ENCODE measurements at regions not wholly inside any gene's neighbourhood (a gene's known extent, or its start where the extent isn't known, plus 50 kb on each side); places are given as distances from the start of the nearest gene placed in this dataset.
"Not testable (repeated sequence)": the region's sequence is repeated elsewhere in the genome, so short reads cannot be mapped to it uniquely, and the experiment has no call there.

GRCh38 chr2:56981554-56981953 is 797.8 kb downstream of the CCDC85A start:
- DNase-seq = no peak

GRCh38 chr2:56985609-56986008 is 801.8 kb downstream of the CCDC85A start:
- no peak for DNase-seq

- no peak for DNase-seq
These were observed 838.7 kb downstream of the CCDC85A start for GRCh38 chr2:57022496-57022895.

DNA sequence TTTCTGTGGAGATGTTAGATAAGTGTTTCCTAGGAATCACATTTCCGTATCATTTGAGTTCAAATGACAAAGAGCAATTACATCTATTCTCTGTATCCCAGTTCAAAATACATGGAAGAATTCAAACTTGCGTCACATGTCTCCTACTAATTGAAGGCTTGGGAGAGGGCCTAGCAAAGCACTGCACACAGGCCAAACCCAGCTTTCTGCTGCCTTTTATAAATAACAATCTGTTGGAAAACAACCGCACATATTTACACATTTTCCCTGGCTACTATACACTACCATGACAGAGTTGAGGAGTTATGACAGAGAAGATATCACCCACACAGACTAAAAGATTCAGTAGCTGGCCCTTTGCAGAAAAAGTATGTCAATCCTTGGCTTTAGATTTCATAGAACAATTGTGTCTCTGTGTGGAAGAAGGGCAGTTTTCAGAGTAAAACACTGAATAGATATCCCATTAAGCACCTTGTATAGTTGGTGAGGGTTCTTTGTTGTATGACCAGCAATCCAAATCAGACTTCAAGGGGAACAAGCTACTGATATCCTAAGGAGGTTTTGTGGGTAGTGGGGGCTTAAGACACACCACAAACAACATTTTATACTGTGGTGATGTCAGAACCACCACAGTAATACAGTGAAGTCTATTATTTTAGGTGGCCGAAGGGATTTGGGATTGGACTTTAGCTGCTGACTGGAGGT is 861.3 kb downstream of the CCDC85A start:
- no peak for DNase-seq

DNA sequence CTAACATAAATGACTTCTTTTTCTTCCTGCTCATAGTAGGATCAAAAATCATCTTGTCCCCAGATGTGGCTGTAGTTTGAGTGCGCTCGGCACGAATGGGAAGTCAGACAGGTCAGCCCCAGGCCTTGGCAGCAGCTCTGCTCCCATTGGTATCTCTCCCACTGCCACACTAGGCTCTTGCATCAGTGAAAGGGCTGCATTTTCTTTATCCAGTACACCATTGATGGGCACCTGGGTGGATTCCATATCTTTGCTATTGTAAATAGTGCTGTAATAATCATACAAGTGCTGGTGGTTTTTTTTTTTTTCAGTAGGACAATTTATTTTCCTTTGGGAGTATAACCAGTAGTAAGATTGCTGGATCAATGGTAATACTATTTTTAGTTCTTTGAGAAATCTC is 865.5 kb downstream of the CCDC85A start:
- no peak for DNase-seq

DNA sequence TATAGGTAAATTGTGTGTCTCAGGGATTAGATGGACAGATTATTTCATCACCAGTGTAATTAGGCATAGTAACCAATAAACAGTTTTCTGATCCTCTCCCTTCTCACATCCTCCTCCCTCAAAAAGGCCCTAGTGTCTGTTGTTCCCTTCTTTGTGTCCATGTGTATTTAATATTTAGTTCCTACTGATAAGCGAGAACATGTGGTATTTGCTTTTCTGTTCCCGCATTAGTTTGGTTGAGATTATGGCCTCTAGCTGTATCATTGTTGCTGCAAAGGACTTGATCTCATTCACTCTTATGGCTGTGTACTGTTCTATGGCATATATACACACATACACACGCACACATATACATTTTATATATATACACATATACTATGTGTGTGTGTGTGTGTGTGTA is 866.2 kb downstream of the CCDC85A start:
- no peak for DNase-seq

- not testable (repeated sequence) for DNase-seq
These were observed 882.5 kb downstream of the CCDC85A start for GRCh38 chr2:57066301-57066700.

DNA sequence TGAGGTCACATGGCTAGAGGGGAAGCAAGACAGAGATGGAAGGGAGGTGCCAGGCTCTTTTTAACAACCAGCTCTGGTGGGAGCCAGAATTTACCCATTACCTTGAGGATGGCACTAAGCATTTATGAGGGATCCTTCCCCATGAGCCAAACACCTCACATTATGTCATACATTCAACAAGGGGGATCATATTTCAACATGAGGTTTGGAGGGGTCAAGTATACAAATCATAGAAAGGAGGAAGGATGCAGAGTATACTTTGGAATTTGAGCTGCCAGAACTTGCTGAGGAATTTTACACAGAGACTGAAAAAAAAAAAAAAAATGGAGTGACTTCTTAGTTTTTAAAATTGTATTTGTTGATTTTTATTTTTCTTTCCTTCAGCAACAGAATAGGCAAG is 891.4 kb downstream of the CCDC85A start:
- DNase-seq = no peak

DNA sequence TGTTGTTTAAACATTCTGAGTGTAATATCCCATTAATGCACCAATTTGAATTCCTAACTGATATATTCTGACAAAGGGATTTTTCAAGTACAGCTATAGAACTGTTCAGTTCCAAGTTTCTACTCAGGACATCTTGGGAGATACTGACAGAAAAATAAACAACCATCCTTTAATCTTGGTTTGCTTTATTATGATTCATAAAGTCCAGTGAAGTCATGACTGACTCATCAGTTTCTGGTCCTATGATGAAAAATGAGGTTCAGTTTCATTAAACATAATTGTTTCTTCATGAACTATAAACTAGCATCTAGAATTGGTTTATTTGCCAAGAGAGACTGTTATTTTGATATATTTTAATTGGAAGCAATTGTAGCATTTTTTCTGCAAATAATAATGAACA is 896.2 kb downstream of the CCDC85A start:
- no peak for DNase-seq

DNA sequence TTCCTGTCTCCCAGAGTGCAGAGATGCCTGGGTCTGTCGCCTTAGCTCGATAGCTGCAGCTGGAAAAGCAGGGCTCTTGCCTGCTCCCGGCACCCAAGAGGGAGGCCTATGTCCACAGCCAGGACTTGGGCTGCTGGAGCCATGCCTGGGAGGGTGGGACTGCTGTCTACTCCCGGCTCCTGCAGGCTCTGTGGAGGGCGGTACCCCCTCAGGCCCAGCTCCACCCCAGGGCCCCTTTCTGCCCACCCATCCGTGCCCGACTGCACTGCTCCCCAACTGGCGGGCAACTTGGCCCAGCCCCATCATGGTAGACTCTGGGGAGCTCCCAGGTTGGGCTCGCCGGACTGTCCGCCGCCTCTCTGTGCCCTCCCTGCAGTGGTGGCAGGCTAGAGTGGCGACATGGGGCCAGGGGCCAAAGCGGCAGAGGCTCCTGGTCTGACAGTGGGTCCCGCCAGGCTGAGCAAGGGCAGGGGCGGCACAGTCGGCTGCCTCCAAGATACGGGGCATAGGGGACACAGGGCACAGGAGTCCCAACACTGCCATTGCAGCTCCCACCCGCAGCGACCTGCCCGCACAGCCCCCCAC is 901.0 kb downstream of the CCDC85A start:
- no peak for DNase-seq

GRCh38 chr2:57093020-57093419 is 909.2 kb downstream of the CCDC85A start:
- no peak for DNase-seq

DNA sequence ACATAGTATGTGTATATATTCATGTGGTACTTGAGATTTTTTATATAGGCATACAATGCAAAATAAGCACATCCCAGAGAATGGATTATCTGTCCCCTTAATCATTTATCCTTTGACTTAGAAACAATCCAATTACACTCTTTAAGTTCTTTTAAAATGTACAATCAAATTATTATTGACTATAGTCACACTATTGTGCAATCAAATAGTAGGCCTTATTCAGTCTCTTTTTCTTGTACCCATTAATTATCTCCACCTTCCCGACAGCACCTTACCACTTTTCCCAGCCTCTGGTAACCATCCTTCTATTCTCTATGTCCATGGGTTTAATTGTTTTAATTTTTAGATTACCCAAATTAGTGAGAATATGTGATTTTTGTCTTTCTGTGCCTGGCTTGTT is 914.1 kb downstream of the CCDC85A start:
- no peak for DNase-seq

GRCh38 chr2:57100436-57100835 is 916.6 kb downstream of the CCDC85A start:
- DNase-seq = no peak

- DNase-seq = no peak
These were observed 921.9 kb downstream of the CCDC85A start for GRCh38 chr2:57105694-57106093.

DNA sequence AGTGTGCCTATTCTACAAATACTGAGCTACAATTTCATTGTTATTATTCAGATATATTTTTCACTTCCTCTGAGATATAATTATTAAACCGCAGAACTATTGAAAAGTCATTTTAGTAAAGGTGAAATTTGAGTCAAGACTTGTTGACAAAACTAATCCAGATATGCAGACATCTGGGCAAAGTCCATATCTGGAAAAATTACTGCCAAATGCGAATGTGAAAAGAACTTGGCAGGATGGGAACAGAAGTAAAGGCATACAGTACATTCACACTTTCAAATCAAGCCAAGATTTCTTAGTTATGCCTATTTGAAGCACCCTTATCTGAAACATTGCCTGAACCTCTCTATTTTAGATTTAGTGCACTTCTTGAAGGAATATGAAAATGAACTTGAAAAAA is 923.6 kb downstream of the CCDC85A start:
- no peak for DNase-seq

DNA sequence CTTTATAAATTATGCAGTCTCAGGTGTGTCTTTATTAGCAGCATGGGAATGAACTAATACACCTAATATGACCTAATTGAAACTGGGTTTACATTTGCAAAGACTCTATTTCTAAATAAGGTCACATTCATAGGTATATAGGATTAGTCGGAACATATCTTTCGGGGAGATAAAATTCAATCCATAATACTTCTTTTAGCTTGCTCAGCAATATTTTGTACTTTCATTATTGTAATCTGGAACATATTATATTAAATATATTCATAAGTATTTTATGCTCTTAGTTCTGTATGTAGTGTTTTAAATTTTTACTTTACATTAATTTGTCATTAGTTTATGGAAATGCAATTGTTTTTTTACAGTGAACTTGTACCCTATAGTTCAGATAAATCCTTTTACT is 927.7 kb downstream of the CCDC85A start:
- DNase-seq = no peak

GRCh38 chr2:57119141-57119540 is 927.5 kb upstream of the VRK2 start:
- no peak for DNase-seq

DNA sequence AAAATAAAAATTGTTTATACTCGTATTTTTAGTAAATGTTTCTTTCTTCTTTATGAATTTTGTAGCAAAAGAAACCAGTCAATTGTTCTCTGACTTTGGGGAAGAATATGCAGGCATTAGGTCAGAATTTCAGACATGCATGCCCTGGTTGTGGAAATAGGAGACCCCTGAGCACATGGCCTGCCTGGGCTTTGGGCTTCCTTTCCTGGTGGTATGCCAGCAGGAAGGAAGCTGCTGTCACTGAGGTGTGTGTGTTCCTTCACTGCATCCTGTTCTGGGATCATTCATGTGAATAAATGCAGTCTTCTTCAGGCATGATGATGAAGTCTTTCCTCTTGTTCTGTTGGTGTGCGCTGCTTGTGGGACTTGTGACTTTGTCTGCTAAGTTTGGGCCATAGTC is 920.2 kb upstream of the VRK2 start:
- no peak for DNase-seq

- DNase-seq = no peak
These were observed 907.4 kb upstream of the VRK2 start for GRCh38 chr2:57139179-57139578.

GRCh38 chr2:57141269-57141668 is 905.3 kb upstream of the VRK2 start:
- no peak for DNase-seq

DNA sequence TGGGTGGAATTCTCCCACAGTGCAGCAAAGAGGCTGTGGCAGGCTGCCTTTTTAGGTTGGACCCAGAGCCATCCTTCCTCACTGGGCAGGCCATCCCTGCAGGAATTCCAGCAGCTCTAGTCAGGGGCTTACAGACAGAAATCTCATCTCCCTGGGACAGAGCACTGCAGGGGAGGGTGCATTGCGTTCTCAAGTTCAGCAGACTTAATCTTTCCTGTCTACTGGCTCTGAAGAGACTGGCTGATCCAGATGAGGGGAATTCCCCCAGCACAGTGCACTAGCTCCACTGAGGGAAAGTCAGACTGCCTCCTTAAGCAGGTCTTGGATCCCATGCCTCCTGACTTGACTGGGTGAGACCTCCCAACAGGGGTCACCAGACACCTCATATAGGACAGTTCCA is 899.7 kb upstream of the VRK2 start:
- DNase-seq = no peak

DNA sequence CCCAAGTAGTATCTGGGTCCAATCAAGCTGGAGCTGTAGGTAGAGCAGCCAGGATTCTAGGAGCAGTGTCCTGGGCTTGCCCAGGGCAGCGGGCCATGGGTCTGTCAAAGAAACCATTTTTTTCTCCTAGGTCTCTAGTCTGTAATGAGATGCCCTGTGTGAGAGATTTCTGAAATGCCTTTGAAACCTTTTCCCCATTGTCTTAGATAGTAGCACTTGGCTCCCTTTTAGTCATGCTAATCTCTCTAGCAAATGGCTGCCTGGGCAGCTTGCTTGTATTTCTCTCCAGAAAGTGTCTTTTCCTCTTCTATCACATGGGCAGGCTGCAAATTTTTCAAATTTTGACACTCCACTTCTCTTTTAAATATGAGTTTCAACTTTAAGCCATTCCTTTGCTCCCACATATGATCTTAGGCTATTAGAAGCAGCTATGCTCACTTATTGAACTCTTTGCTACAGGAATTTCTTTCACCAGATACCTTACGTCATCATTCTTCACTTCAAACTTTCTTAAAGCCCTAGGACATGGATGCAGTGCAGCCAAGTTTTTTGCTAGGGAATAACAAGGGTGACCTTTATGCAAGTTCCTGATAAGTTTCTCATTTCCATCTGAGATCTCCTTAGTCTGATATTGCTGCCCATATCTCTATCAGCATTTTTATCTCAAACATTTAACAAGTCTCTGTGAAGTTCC is 890.2 kb upstream of the VRK2 start:
- DNase-seq = no peak

DNA sequence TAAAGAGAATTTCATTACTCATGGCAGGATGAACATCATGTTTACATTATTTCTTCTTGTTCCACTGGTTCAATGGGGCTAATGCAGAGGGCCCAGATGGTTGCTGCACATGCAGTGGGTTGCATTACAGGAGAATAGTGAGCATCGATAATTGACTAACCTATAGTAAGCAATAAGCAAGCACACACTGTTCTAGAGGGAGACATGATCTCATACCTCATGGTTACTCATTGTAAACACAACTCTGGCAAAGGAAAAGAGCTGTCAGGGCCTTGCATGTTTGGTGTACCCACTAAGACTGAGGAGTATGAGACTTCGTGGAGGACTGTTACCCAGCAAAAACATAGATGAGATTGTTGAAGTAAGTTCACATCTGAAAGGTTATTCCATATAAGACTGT is 885.6 kb upstream of the VRK2 start:
- DNase-seq = no peak

- no peak for DNase-seq
These were observed 869.4 kb upstream of the VRK2 start for GRCh38 chr2:57177176-57177575.

All from muscle of arm (tissue), 1 donor.